ENCODE measurements at regions not wholly inside any gene's neighbourhood (a gene's known extent, or its start where the extent isn't known, plus 50 kb on each side); places are given as distances from the start of the nearest gene placed in this dataset.

DNA sequence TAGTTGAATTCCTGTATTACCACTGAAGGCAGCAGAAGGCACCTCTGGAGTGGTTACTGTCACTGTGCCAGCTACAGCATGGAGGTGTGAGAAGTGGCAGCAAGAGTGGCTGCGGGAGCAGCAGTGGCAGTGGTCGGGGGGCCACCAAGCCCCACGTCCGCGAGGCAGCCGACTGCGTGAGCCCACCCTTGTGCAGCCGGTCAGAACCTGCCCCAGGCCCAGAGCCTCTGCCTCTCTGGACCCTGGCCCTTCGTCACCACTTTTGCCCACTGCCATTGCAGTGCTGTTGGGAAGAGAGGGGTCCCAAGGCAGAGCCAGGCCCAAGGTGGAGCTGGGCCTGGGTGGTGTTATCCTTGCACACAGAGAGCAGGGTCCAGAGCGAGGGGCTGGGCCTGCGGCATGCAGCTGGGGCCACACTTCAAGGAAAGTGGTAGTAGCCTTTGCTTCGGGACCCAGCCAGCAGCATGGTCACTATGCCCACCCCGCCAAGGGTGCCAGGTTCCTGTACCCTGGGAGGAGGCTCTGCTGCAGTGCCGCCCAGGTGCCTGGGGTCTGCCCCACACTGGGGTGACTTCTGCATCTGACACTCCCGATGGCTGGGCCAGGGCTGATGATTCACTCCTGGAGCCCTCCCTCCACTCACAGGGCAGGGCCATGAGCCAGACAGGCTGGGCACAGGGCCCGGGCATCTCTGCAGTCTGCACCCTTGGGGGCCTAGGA, 450.1 kb upstream of the LRATD1 start:
- Histone ChIP-seq H3K27me3 (ENCODE audit: control insufficient read depth, insufficient read depth, low read length) (no peaks in the 10 kb centered on the region), H3K36me3 (ENCODE audit: control insufficient read depth, insufficient read depth, low read length) (no peaks in the 10 kb centered on the region), H3K4me3 (ENCODE audit: low read depth, low read length) (no peak overlapping the region)
- TF ChIP-seq CTCF (IDR thresholded peaks at IDR 0.05; ENCODE audit: insufficient read depth, low read length, poor library complexity, severe bottlenecking), result no peak
- DNase-seq (ENCODE audit: low read depth), result no peak

- DNase-seq (ENCODE audit: low read depth), result no peak
- no peak for TF ChIP-seq CTCF (IDR thresholded peaks at IDR 0.05; ENCODE audit: insufficient read depth, low read length, poor library complexity, severe bottlenecking)
- no peak overlapping the region for H3K4me3 ChIP-seq (ENCODE audit: low read depth, low read length)
- H3K27me3 ChIP-seq (ENCODE audit: control insufficient read depth, insufficient read depth, low read length), result no peaks in the 10 kb centered on the region
- no peaks in the 10 kb centered on the region for H3K36me3 ChIP-seq (ENCODE audit: control insufficient read depth, insufficient read depth, low read length)
Observed at GRCh38 chr2:14185906-14186305, 446.6 kb upstream of the LRATD1 start.

DNA sequence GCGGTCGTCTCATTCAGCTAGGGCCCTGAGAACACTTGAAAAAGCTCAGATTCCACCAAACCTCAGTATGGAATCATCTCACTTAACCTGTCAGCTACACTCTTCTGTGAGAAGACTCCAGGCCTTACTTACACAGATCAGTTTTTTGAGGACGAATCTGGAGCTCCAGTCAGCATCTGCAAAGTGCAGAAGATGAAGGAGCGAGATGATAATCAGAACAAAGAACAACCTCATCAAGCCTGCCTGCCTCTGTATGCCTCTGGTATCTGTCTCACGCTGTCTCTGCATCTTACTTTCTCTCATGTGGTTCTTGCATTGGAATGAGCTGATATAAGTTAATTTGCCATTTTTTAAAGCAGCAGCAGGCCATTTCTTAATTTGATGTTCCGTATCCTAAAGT, 444.1 kb upstream of the LRATD1 start:
- Histone ChIP-seq H3K27me3 (ENCODE audit: control insufficient read depth, insufficient read depth, low read length) (no peaks in the 10 kb centered on the region), H3K36me3 (ENCODE audit: control insufficient read depth, insufficient read depth, low read length) (no peaks in the 10 kb centered on the region), H3K4me3 (ENCODE audit: low read depth, low read length) (no peak overlapping the region)
- TF ChIP-seq CTCF (IDR thresholded peaks at IDR 0.05; ENCODE audit: insufficient read depth, low read length, poor library complexity, severe bottlenecking), result no peak
- no peak for DNase-seq (ENCODE audit: low read depth)

GRCh38 chr2:14189929-14190328, 442.6 kb upstream of the LRATD1 start:
- no peak for TF ChIP-seq CTCF (IDR thresholded peaks at IDR 0.05; ENCODE audit: insufficient read depth, low read length, poor library complexity, severe bottlenecking)
- no peak for DNase-seq (ENCODE audit: low read depth)
- no peaks in the 10 kb centered on the region for H3K36me3 ChIP-seq (ENCODE audit: control insufficient read depth, insufficient read depth, low read length)
- H3K27me3 ChIP-seq (ENCODE audit: control insufficient read depth, insufficient read depth, low read length), result no peaks in the 10 kb centered on the region
- no peak overlapping the region for H3K4me3 ChIP-seq (ENCODE audit: low read depth, low read length)

DNA sequence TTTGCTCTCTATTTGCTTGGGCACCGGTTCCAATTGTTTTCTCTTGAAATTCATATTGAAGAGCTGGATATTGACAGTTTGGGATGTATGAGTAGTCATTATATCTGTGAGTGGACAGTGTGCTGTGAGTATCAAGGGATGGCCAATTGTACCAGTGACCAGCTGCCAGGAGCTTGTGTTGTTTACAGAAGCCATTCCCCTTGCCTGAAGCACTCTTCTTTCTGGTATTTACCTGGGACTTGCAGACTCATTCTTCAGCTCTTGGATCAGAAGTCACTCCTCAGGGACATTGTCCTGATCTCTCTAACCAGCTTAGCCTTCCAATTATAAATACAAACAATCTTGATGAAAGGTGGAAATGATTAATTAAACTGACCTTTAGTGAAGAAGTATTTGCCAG, 438.3 kb upstream of the LRATD1 start:
- DNase-seq (ENCODE audit: low read depth), result no peak
- Histone ChIP-seq H3K4me3 (ENCODE audit: low read depth, low read length) (no peak overlapping the region), H3K27me3 (ENCODE audit: control insufficient read depth, insufficient read depth, low read length) (no peaks in the 10 kb centered on the region), H3K36me3 (ENCODE audit: control insufficient read depth, insufficient read depth, low read length) (no peaks in the 10 kb centered on the region)
- no peak for TF ChIP-seq CTCF (IDR thresholded peaks at IDR 0.05; ENCODE audit: insufficient read depth, low read length, poor library complexity, severe bottlenecking)

DNA sequence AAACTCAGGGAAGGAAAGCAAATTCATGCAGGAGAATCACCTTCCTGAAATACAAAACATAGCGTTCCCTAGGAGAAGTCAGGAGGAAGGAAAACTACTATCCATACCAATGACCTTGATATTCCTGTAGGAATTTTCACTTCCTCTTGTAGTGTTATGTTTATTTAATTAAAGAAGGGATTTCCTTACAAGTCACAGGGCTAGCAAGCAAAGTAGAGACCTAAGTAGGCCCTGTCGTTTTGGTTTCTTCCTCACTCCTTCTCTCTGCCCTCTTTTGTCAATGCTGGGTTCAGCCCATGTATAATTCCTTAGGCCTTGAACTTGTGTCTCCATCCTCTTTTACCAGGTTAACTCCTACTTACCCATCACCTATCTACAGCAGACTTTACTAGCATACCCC, 435.2 kb upstream of the LRATD1 start:
- no peak overlapping the region for H3K4me3 ChIP-seq (ENCODE audit: low read depth, low read length)
- no peak for TF ChIP-seq CTCF (IDR thresholded peaks at IDR 0.05; ENCODE audit: insufficient read depth, low read length, poor library complexity, severe bottlenecking)
- no peak for DNase-seq (ENCODE audit: low read depth)
- H3K27me3 ChIP-seq (ENCODE audit: control insufficient read depth, insufficient read depth, low read length), result no peaks in the 10 kb centered on the region
- H3K36me3 ChIP-seq (ENCODE audit: control insufficient read depth, insufficient read depth, low read length), result no peaks in the 10 kb centered on the region

Measured in kidney epithelial cell (primary cell).